GM12875 (cell line): ENCODE measurements at regions not wholly inside any gene's neighbourhood (a gene's known extent, or its start where the extent isn't known, plus 50 kb on each side); places are given as distances from the start of the nearest gene placed in this dataset.

ENCODE experiments used
- H3K4me3 ChIP-seq: one replicate; pipeline ENCODE4 v1.5.1; 2011; ENCODE audit warnings: low read depth, low read length, control low read depth
- CTCF ChIP-seq: IDR thresholded peaks from 2 replicates; pipeline ENCODE4 v1.5.1; 2011; ENCODE audit warnings: low read depth, mild to moderate bottlenecking, control low read depth, inconsistent platforms, low read length, moderate library complexity, borderline replicate concordance; ENCODE audit not compliant: insufficient read depth

GRCh38 chr5:125210242-125210947 is 464.0 kb upstream of the ZNF608 start:
- TF ChIP-seq CTCF, result no peak
- H3K4me3 ChIP-seq, result no peak overlapping the region

GRCh38 chr5:125214080-125214479 is 467.6 kb upstream of the ZNF608 start:
- no peak overlapping the region for H3K4me3 ChIP-seq
- no peak for TF ChIP-seq CTCF

GRCh38 chr5:125215593-125215992 is 469.2 kb upstream of the ZNF608 start:
- no peak overlapping the region for H3K4me3 ChIP-seq
- no peak for TF ChIP-seq CTCF

- no peak for TF ChIP-seq CTCF
- no peak overlapping the region for H3K4me3 ChIP-seq
These were observed 473.3 kb upstream of the ZNF608 start for GRCh38 chr5:125219710-125220109.

GRCh38 chr5:125220284-125220683 is 473.8 kb upstream of the ZNF608 start:
- TF ChIP-seq CTCF, result no peak

GRCh38 chr5:125222597-125223240 is 476.3 kb upstream of the ZNF608 start:
- no peak for TF ChIP-seq CTCF

More at GRCh38 chr5:125220284-125220683, 473.8 kb upstream of the ZNF608 start:
- no peak overlapping the region for H3K4me3 ChIP-seq

GRCh38 chr5:125225424-125225823 is 479.0 kb upstream of the ZNF608 start:
- H3K4me3 ChIP-seq, result no peak overlapping the region
- TF ChIP-seq CTCF, result no peak

More at GRCh38 chr5:125222597-125223240, 476.3 kb upstream of the ZNF608 start:
- H3K4me3 ChIP-seq, result no peak overlapping the region
